ENCODE measurements at regions not wholly inside any gene's neighbourhood (a gene's known extent, or its start where the extent isn't known, plus 50 kb on each side); places are given as distances from the start of the nearest gene placed in this dataset.
A peak's percentile ranks its signal among the peaks of the same experiment; 100 is the strongest.

DNA sequence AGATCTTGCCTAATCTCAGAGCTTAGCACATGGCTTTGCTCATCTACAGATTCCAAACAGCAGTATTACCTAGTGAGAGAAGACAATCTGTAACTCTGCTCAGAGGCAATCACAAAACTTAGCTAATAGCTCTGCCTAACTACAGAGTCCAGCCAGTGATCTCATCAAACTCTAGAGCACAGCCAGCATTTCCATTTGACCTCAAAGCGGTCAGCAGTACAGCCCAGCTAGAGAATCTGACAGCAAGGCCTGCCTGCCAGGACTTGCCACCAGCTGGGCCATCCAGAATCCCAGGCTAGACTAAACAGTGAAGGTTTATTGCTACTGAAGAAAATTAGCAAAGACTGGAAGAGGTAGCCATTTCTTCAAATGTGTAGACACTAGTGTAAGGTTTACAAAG, 217.9 kb upstream of the VLDLR start:
- no peaks in the 10 kb centered on the region for H3K27me3 ChIP-seq (ENCODE audit: control insufficient read depth, insufficient read depth, low read length, poor library complexity, severe bottlenecking)
- 49 to 50% methylated on average over 1 of the region's 1 CpG for WGBS, 2 experiments
- no peaks in the 10 kb centered on the region for H3K4me1 ChIP-seq (ENCODE audit: control insufficient read depth, insufficient read depth, low read length)
- no peak overlapping the region for H3K27ac ChIP-seq (ENCODE audit: insufficient read depth, low read depth, low read length, poor library complexity, severe bottlenecking)
- H3K4me3 ChIP-seq (ENCODE audit: insufficient read depth, low read depth, low read length): no peak overlapping the region
- no peaks in the 10 kb centered on the region for H3K36me3 ChIP-seq (ENCODE audit: control insufficient read depth, insufficient read depth, low read length)
- no peaks in the 10 kb centered on the region for H3K9me3 ChIP-seq (ENCODE audit: control insufficient read depth, low read length)

DNA sequence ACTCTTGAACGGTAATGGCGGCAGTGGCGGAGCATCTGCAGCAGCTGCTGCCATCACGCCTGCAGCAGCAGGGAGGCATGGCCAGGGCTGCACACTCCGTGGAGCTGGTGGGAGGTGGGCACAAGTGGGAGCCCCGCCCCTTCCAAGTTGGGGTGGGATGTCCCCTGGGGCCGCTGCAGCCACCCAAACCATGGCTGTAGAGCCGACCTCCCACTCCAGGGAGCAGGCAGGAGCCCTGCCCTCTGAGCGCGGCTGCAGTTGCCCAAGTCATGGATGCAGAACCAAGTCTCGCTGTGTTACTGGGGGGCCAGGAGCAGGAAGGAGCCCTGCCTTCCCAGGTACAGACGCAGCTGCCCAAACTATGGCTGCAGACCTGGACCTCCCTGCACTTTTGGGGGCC, 215.3 kb upstream of the VLDLR start:
- no peak overlapping the region for H3K27ac ChIP-seq (ENCODE audit: insufficient read depth, low read depth, low read length, poor library complexity, severe bottlenecking)
- no peaks in the 10 kb centered on the region for H3K36me3 ChIP-seq (ENCODE audit: control insufficient read depth, insufficient read depth, low read length)
- no peaks in the 10 kb centered on the region for H3K27me3 ChIP-seq (ENCODE audit: control insufficient read depth, insufficient read depth, low read length, poor library complexity, severe bottlenecking)
- H3K9me3 ChIP-seq (ENCODE audit: control insufficient read depth, low read length): no peaks in the 10 kb centered on the region
- H3K4me1 ChIP-seq (ENCODE audit: control insufficient read depth, insufficient read depth, low read length): no peaks in the 10 kb centered on the region
- 94 to 95% methylated on average over 12 of the region's 12 CpGs for WGBS, 2 experiments
- H3K4me3 ChIP-seq (ENCODE audit: insufficient read depth, low read depth, low read length): no peak overlapping the region

DNA sequence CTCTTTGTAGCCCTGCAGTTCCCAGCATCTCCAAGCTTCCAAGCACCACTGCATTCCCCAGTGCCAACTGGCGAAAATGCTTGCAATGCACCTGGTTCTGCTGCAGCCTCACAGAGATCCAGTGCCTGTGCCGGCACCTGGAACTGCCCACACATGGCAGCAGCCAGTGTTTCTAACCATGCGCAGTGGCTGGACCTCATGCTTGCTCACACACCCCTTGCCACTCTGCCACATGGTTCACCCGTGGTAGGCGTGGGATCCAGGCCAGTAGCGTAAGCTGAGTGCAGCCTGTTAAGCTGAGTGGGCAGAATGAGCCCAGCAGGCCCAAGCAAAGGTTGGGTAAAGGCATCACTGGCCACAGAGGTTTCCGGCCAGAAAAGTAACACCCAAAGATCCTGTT, 214.1 kb upstream of the VLDLR start:
- 90 to 92% methylated on average over 7 of the region's 7 CpGs for WGBS, 2 experiments
- Histone ChIP-seq H3K4me1 (ENCODE audit: control insufficient read depth, insufficient read depth, low read length) (peaks cover 10% of the 10 kb centered on the region), H3K36me3 (ENCODE audit: control insufficient read depth, insufficient read depth, low read length) (no peaks in the 10 kb centered on the region), H3K9me3 (ENCODE audit: control insufficient read depth, low read length) (no peaks in the 10 kb centered on the region), H3K27ac (ENCODE audit: insufficient read depth, low read depth, low read length, poor library complexity, severe bottlenecking) (no peak overlapping the region), H3K4me3 (ENCODE audit: insufficient read depth, low read depth, low read length) (no peak overlapping the region), H3K27me3 (ENCODE audit: control insufficient read depth, insufficient read depth, low read length, poor library complexity, severe bottlenecking) (no peaks in the 10 kb centered on the region)

DNA sequence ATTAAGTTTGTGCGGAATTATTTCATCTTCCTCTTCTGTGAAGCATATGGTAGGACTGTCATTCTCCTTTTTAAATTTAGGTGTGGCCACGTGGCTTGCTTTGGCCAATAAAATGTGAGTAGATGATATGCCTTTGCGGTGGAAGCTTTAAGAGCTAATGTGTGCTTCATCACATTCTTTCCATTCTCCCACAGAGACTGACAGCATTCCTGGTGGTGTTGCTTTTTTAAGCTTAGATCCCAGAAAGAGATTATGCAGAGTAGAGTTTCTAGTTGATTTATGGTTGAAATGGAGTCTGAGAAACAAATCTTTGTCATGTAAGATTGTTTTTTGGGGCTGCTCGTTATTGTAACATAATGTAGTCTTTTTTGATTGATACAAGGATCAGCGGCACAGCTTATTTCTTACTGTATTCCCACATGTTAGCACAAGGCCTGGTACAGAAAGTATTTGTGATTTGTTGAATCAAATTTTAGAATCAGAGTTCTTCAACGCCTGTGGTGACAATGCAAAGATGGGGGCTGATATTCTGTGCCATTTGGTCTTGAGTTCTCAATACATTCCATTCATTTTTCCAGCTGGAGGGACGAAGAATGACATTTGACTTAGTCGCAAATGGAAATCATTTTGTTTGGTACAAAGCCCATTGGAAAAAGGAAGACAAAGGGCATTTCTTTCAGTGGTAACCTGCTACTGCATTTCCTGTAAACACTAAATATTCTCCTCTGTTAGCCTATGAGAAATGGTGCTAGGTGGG, 209.9 kb upstream of the VLDLR start:
- Histone ChIP-seq H3K4me1 (ENCODE audit: control insufficient read depth, insufficient read depth, low read length) (peaks cover 13% of the 10 kb centered on the region), H3K27ac (ENCODE audit: insufficient read depth, low read depth, low read length, poor library complexity, severe bottlenecking) (peak overlapping the region; percentile 78), H3K9me3 (ENCODE audit: control insufficient read depth, low read length) (no peaks in the 10 kb centered on the region), H3K36me3 (ENCODE audit: control insufficient read depth, insufficient read depth, low read length) (no peaks in the 10 kb centered on the region), H3K27me3 (ENCODE audit: control insufficient read depth, insufficient read depth, low read length, poor library complexity, severe bottlenecking) (no peaks in the 10 kb centered on the region), H3K4me3 (ENCODE audit: insufficient read depth, low read depth, low read length) (no peak overlapping the region)
- 65 to 67% methylated on average over 7 to 8 of the region's 8 CpGs for WGBS, 2 experiments

DNA sequence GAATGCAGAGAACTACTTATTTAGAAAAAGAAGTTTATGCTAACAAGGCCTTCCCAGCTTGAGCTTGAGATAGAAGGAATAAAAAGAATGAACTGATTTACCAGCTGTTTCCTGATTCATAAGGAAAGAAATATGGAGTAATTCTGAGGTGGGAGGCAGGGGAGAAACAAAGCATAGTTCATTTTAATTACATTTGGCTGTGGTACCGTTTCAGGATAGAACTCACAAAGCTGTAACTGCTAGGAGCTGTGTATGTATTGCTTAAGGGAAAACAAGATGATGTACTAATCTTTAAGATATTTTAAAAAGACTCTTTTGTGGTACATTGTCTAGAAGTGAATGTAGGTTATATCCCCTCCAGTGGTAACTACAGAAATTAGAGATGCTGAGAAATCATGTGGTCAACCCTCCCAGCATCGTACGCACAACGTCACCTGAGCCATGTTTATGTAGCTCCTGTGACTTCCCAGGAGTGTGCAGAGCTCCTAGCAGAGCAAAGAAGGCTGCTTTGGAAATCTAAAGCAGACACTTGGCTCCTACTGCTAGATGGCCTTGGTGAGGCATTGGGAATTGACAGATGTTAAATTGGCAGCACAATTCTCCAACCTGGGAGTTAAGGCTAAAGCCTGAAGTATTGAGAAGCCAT, 208.3 kb upstream of the VLDLR start:
- 85 to 87% methylated on average over 4 of the region's 4 CpGs for WGBS, 2 experiments
- Histone ChIP-seq H3K36me3 (ENCODE audit: control insufficient read depth, insufficient read depth, low read length) (no peaks in the 10 kb centered on the region), H3K9me3 (ENCODE audit: control insufficient read depth, low read length) (no peaks in the 10 kb centered on the region), H3K27ac (ENCODE audit: insufficient read depth, low read depth, low read length, poor library complexity, severe bottlenecking) (no peak overlapping the region), H3K4me3 (ENCODE audit: insufficient read depth, low read depth, low read length) (no peak overlapping the region), H3K27me3 (ENCODE audit: control insufficient read depth, insufficient read depth, low read length, poor library complexity, severe bottlenecking) (no peaks in the 10 kb centered on the region), H3K4me1 (ENCODE audit: control insufficient read depth, insufficient read depth, low read length) (peaks cover 13% of the 10 kb centered on the region)

DNA sequence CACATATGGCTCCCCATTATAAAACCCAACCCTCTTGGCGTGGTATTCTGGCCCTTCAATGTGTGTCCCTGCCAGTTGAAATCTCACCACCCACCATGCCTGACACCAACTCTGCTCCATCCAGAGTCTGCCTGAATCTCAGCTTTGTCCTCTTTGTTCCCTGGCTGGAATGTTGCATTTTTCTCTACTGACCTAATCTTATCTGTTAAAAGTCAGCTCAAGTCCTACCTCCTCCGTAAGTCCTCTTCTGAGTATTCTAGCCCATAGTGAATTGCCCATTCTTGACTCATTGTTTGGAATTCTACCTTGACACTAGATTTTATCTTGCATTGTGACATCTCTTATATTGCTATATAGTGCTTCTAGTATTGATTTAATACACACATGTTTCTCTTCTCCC, 207.1 kb upstream of the VLDLR start:
- no peak overlapping the region for H3K4me3 ChIP-seq (ENCODE audit: insufficient read depth, low read depth, low read length)
- no peaks in the 10 kb centered on the region for H3K27me3 ChIP-seq (ENCODE audit: control insufficient read depth, insufficient read depth, low read length, poor library complexity, severe bottlenecking)
- H3K27ac ChIP-seq (ENCODE audit: insufficient read depth, low read depth, low read length, poor library complexity, severe bottlenecking): no peak overlapping the region
- H3K36me3 ChIP-seq (ENCODE audit: control insufficient read depth, insufficient read depth, low read length): no peaks in the 10 kb centered on the region
- peaks cover 19% of the 10 kb centered on the region for H3K4me1 ChIP-seq (ENCODE audit: control insufficient read depth, insufficient read depth, low read length)
- no peaks in the 10 kb centered on the region for H3K9me3 ChIP-seq (ENCODE audit: control insufficient read depth, low read length)
- WGBS, 2 experiments: 92 to 95% methylated on average over 2 of the region's 2 CpGs

DNA sequence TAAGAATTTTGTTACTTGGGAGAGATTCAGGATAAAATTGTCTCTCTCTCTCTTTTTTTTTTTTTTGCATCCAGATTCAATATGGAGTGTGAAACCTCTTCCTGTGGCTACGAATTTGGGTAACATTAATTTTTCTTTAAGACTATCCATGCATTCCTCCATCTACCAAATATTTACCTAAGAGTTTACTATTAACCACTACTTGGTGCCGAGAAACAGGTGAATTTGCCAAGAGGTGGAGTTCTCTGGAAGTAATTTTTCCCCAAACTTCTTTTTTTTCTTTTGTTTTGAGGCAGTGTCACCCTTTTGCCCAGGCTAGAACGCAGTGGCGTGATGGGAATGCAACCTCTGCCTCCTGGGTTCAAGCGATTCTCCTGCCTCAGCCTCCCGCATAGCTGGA, 206.3 kb upstream of the VLDLR start:
- Histone ChIP-seq H3K9me3 (ENCODE audit: control insufficient read depth, low read length) (no peaks in the 10 kb centered on the region), H3K36me3 (ENCODE audit: control insufficient read depth, insufficient read depth, low read length) (no peaks in the 10 kb centered on the region), H3K4me1 (ENCODE audit: control insufficient read depth, insufficient read depth, low read length) (peaks cover 19% of the 10 kb centered on the region), H3K27ac (ENCODE audit: insufficient read depth, low read depth, low read length, poor library complexity, severe bottlenecking) (no peak overlapping the region), H3K4me3 (ENCODE audit: insufficient read depth, low read depth, low read length) (no peak overlapping the region), H3K27me3 (ENCODE audit: control insufficient read depth, insufficient read depth, low read length, poor library complexity, severe bottlenecking) (no peaks in the 10 kb centered on the region)
- WGBS, 2 experiments: 95 to 96% methylated on average over 5 to 6 of the region's 6 CpGs

DNA sequence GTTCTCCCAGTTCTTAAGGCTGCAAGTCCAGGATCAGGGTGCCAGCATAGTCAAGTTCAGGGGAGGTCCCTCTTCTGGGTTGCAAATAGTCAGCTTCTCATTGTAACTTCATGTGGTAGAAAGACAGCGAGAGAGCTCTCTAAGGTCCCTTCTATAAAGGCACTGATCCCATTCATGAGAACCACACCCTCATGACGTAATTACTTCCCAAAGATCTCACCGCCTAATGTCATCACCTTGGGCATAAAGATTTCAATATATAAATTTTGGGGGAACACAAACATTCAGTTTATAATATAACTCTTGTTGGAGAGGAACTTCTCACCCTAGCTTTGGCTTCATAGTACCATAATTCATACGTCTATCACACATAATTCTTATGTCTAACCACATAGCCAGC, 203.9 kb upstream of the VLDLR start:
- Histone ChIP-seq H3K9me3 (ENCODE audit: control insufficient read depth, low read length) (no peaks in the 10 kb centered on the region), H3K27me3 (ENCODE audit: control insufficient read depth, insufficient read depth, low read length, poor library complexity, severe bottlenecking) (no peaks in the 10 kb centered on the region), H3K4me1 (ENCODE audit: control insufficient read depth, insufficient read depth, low read length) (peaks cover 6% of the 10 kb centered on the region), H3K36me3 (ENCODE audit: control insufficient read depth, insufficient read depth, low read length) (no peaks in the 10 kb centered on the region), H3K4me3 (ENCODE audit: insufficient read depth, low read depth, low read length) (no peak overlapping the region), H3K27ac (ENCODE audit: insufficient read depth, low read depth, low read length, poor library complexity, severe bottlenecking) (no peak overlapping the region)
- 84 to 97% methylated on average over 3 to 4 of the region's 4 CpGs for whole genome bisulfite sequencing, 2 experiments

DNA sequence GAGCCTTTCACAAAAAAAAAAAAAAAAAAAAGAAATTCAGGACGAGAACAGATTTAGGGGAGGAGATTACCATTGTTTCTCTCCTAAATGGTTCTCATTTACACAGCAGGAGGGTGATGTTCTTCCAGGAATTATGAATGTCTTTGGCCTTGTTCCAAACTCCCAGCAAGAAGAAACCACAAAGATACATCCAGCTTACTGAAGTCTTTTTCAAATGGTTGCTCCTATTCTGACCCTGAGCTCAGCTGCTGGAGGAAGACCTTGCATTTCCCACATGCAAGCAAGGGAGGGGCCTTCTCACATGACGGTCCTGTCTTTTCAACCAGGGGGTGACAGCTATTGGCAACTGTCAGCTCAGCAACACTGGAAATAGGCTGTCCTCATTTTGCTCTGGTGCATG, 203.0 kb upstream of the VLDLR start:
- H3K27me3 ChIP-seq (ENCODE audit: control insufficient read depth, insufficient read depth, low read length, poor library complexity, severe bottlenecking): no peaks in the 10 kb centered on the region
- H3K9me3 ChIP-seq (ENCODE audit: control insufficient read depth, low read length): no peaks in the 10 kb centered on the region
- H3K27ac ChIP-seq (ENCODE audit: insufficient read depth, low read depth, low read length, poor library complexity, severe bottlenecking): no peak overlapping the region
- no peak overlapping the region for H3K4me3 ChIP-seq (ENCODE audit: insufficient read depth, low read depth, low read length)
- no peaks in the 10 kb centered on the region for H3K36me3 ChIP-seq (ENCODE audit: control insufficient read depth, insufficient read depth, low read length)
- WGBS, 2 experiments: 27 to 35% methylated on average over 1 to 2 of the region's 2 CpGs
- H3K4me1 ChIP-seq (ENCODE audit: control insufficient read depth, insufficient read depth, low read length): peaks cover 6% of the 10 kb centered on the region

DNA sequence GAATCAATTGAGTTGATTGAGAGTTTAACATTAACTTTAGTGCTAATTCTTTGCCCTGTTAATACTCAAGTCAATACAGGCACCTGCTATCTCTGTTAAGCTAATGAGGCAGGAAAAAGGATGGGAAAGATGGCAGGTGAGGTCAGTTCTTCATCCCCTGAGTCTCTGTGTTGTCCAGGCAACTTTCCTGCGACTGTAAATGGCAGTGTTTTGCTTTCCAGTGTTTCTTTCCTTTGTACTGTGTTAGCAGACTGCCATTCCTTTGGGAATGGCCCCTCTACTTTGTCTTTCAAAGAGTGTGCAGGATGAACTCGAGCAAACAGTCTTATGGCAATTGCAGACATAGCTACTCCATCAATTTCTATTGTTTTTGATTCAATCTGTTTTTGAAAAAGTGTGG, 202.2 kb upstream of the VLDLR start:
- Histone ChIP-seq H3K27me3 (ENCODE audit: control insufficient read depth, insufficient read depth, low read length, poor library complexity, severe bottlenecking) (no peaks in the 10 kb centered on the region), H3K4me3 (ENCODE audit: insufficient read depth, low read depth, low read length) (no peak overlapping the region), H3K27ac (ENCODE audit: insufficient read depth, low read depth, low read length, poor library complexity, severe bottlenecking) (no peak overlapping the region), H3K9me3 (ENCODE audit: control insufficient read depth, low read length) (no peaks in the 10 kb centered on the region), H3K36me3 (ENCODE audit: control insufficient read depth, insufficient read depth, low read length) (no peaks in the 10 kb centered on the region), H3K4me1 (ENCODE audit: control insufficient read depth, insufficient read depth, low read length) (peaks cover 6% of the 10 kb centered on the region)
- WGBS, 2 experiments: 55 to 67% methylated on average over 2 of the region's 2 CpGs

Measured in ectodermal cell (in vitro differentiated cells).